ENCODE measurements at regions not wholly inside any gene's neighbourhood (a gene's known extent, or its start where the extent isn't known, plus 50 kb on each side); places are given as distances from the start of the nearest gene placed in this dataset.

DNA sequence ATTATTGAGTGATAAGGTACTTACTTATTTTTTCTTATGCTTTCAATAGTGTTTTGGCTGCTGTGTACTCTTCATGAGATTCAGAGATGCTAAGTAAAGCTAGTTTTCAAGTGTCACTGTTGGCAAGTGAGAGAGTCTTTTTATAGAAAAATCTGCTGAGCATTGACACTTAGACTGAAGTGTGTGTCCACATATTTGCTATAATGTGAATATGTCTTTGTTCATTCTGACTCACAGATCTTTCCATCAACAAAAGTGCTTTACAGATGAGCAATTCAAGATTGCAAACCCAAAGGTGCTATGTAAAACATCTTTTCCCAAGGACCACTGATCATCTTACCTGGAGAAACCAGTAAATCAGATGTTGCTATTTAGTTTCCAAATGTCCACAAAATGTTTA, 410.6 kb upstream of the FIGN start:
- CTCF ChIA-PET (ENCODE audit: partially characterized antibody): interaction anchor here (0.5 to 1.6 kb wide), 2 partner anchors 75 to 85 kb away, joined by 3 read pairs; no protein-coding TSS in a partner anchor
- H3K23ac ChIP-seq (ENCODE audit: insufficient read length): no peak overlapping the region
- no peak overlapping the region for H2AFZ ChIP-seq (ENCODE audit: low read length)
- H3K27ac ChIP-seq (ENCODE audit: low read depth, low read length): no peak overlapping the region
- H2BK120ac ChIP-seq (replicated peaks; ENCODE audit: low read depth, low read length): no peak overlapping the region
- H3K18ac ChIP-seq (ENCODE audit: extremely low read depth, low read length): no peak overlapping the region
- no peak overlapping the region for H4K91ac ChIP-seq (replicated peaks; ENCODE audit: insufficient read length, low read length)
- no peak overlapping the region for H2BK12ac ChIP-seq (ENCODE audit: low read depth, low read length)
- no peak overlapping the region for H4K8ac ChIP-seq (ENCODE audit: extremely low read depth, insufficient read depth, low read length)
- no peaks in the 10 kb centered on the region for H3K36me3 ChIP-seq (ENCODE audit: control insufficient read depth in 2 of 4, insufficient read depth in 4 of 4, low read length in 3 of 4)
- no peaks in the 10 kb centered on the region; a peak in 1 of 4 replicates for H3K9me3 ChIP-seq (ENCODE audit: insufficient read depth in 2 of 2, low read depth in 1 of 2, low read length in 1 of 2)
- no peak overlapping the region for H3K4me3 ChIP-seq (ENCODE audit: extremely low read depth in 1 of 4, insufficient read depth in 2 of 4, low read depth in 3 of 4, low read length in 4 of 4)
- no peaks in the 10 kb centered on the region for H3K79me1 ChIP-seq (ENCODE audit: low read depth, low read length)
- POLR2A ChIA-PET (ENCODE audit: partially characterized antibody): no interaction called here
- H3K9ac ChIP-seq (replicated peaks in 1 of 4; ENCODE audit: extremely low read depth in 1 of 4, low read depth in 3 of 4, low read length in 3 of 4): no peak overlapping the region
- TF ChIP-seq, protein P1, sequence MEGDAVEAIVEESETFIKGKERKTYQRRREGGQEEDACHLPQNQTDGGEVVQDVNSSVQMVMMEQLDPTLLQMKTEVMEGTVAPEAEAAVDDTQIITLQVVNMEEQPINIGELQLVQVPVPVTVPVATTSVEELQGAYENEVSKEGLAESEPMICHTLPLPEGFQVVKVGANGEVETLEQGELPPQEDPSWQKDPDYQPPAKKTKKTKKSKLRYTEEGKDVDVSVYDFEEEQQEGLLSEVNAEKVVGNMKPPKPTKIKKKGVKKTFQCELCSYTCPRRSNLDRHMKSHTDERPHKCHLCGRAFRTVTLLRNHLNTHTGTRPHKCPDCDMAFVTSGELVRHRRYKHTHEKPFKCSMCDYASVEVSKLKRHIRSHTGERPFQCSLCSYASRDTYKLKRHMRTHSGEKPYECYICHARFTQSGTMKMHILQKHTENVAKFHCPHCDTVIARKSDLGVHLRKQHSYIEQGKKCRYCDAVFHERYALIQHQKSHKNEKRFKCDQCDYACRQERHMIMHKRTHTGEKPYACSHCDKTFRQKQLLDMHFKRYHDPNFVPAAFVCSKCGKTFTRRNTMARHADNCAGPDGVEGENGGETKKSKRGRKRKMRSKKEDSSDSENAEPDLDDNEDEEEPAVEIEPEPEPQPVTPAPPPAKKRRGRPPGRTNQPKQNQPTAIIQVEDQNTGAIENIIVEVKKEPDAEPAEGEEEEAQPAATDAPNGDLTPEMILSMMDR (IDR thresholded peaks at IDR 0.05; ENCODE audit: control extremely low read depth in 1 of 3, insufficient read depth in 1 of 3, low read depth in 1 of 3, low read length in 3 of 3): no peak
- no peak for TF ChIP-seq RBBP5 (IDR thresholded peaks at IDR 0.05; ENCODE audit: borderline replicate concordance, low read depth, low read length)
- TF ChIP-seq SP2 (IDR thresholded peaks at IDR 0.05; ENCODE audit: low read length): no peak
- TF ChIP-seq RNF2 (IDR thresholded peaks at IDR 0.05; ENCODE audit: borderline replicate concordance, low read depth, low read length, missing control alignments, poor library complexity, severe bottlenecking): no peak
- TF ChIP-seq RXRA (IDR thresholded peaks at IDR 0.05; ENCODE audit: insufficient read depth, low read depth, low read length): no peak
- TF ChIP-seq TAF1 (IDR thresholded peaks at IDR 0.05; ENCODE audit: low read depth, low read length): no peak
- no peak for TF ChIP-seq SIN3A (conservative IDR thresholded peaks at IDR 0.05 in 1 of 2, IDR thresholded peaks at IDR 0.05 in 1 of 2; ENCODE audit: low read depth in 1 of 2, low read length in 2 of 2)
- TF ChIP-seq JUND (IDR thresholded peaks at IDR 0.05; ENCODE audit: low read length): no peak
- no peak for TF ChIP-seq CBX8 (IDR thresholded peaks at IDR 0.05; ENCODE audit: borderline replicate concordance, low read depth, low read length)
- FAIRE-seq (no peak), DNase-seq (ENCODE audit: low read depth in 1 of 2, low spot score in 2 of 2) (no peak)
- H4K5ac ChIP-seq (ENCODE audit: insufficient read length, low read depth, low read length): no peak overlapping the region
- H2BK5ac ChIP-seq (ENCODE audit: low read depth, low read length): no peak overlapping the region
- no peak overlapping the region for H3K56ac ChIP-seq (replicated peaks; ENCODE audit: insufficient read length, low read depth, low read length)
- no peak overlapping the region for H3K4me2 ChIP-seq (ENCODE audit: insufficient read depth in 1 of 2, low read depth in 2 of 2, low read length in 2 of 2)
- no peaks in the 10 kb centered on the region for H3K4me1 ChIP-seq (replicated peaks in 1 of 4; ENCODE audit: control insufficient read depth in 3 of 4, insufficient read depth in 4 of 4, low read length in 3 of 4)
- H2BK20ac ChIP-seq (ENCODE audit: low read length): no peak overlapping the region
- H3K4ac ChIP-seq (replicated peaks; ENCODE audit: insufficient read length, low read depth, low read length): no peak overlapping the region
- H4K20me1 ChIP-seq (replicated peaks in 1 of 2; ENCODE audit: control insufficient read depth in 1 of 2, insufficient read depth in 2 of 2, low read length in 2 of 2): no peaks in the 10 kb centered on the region
- H2BK15ac ChIP-seq (ENCODE audit: low read length): no peak overlapping the region
- no peaks in the 10 kb centered on the region for H3K27me3 ChIP-seq (replicated peaks in 1 of 4; ENCODE audit: control insufficient read depth in 3 of 4, extremely low read depth in 1 of 4, insufficient read depth in 3 of 4, low read length in 3 of 4)
- no peaks in the 10 kb centered on the region for H3K79me2 ChIP-seq (ENCODE audit: control insufficient read depth in 1 of 2, insufficient read depth in 2 of 2, low read length in 2 of 2)
- H2AK5ac ChIP-seq (ENCODE audit: low read depth, low read length): no peak overlapping the region
- H3K14ac ChIP-seq (ENCODE audit: insufficient read length): no peak overlapping the region
- H3K23me2 ChIP-seq (ENCODE audit: low read depth, low read length): no peaks in the 10 kb centered on the region

Measured in H1 (cell line).